H9 (cell line): ENCODE measurements at regions not wholly inside any gene's neighbourhood (a gene's known extent, or its start where the extent isn't known, plus 50 kb on each side); places are given as distances from the start of the nearest gene placed in this dataset.

ENCODE experiments used
- DNase-seq: peaks from one replicate; pipeline ENCODE4 v3.0.0-alpha.2; 2017
- H2AFZ ChIP-seq: one replicate; pipeline ENCODE4 v1.6.1; 2013; ENCODE audit warnings: mild to moderate bottlenecking, low read length, control low read depth, moderate library complexity
- H2AK5ac ChIP-seq: 2 replicates; pipeline ENCODE4 v1.6.1; 2013; ENCODE audit warnings: low read length, control low read depth, mixed read lengths; ENCODE audit not compliant: insufficient read length
- H2BK120ac ChIP-seq: one replicate; pipeline ENCODE4 v1.6.1; 2013; ENCODE audit warnings: low read depth, mild to moderate bottlenecking, low read length, control low read depth, inconsistent platforms; ENCODE audit not compliant: poor library complexity, severe bottlenecking
- H2BK12ac ChIP-seq: 2 replicates; pipeline ENCODE4 v1.6.1; 2013; ENCODE audit warnings: low read length, control low read depth, mixed read lengths, low read depth; ENCODE audit not compliant: insufficient read length
- H2BK15ac ChIP-seq: 2 replicates; pipeline ENCODE4 v1.6.1; 2013; ENCODE audit warnings: low read depth, low read length, control low read depth
- H2BK20ac ChIP-seq: one replicate; pipeline ENCODE4 v1.6.1; 2013; ENCODE audit warnings: low read depth, mild to moderate bottlenecking, low read length, control low read depth, inconsistent platforms; ENCODE audit not compliant: poor library complexity, severe bottlenecking
- H2BK5ac ChIP-seq: 2 replicates; pipeline ENCODE4 v1.6.1; 2013; ENCODE audit warnings: low read length, control low read depth, mixed read lengths; ENCODE audit not compliant: insufficient read length
- H3K14ac ChIP-seq: 2 replicates; pipeline ENCODE4 v1.6.1; 2013; ENCODE audit warnings: low read length, control low read depth; ENCODE audit not compliant: insufficient read depth
- H3K18ac ChIP-seq: 2 replicates; pipeline ENCODE4 v1.6.1; 2013; ENCODE audit warnings: low read depth, mild to moderate bottlenecking, mixed read lengths, low read length, control low read depth; ENCODE audit not compliant: insufficient read length
- H3K23ac ChIP-seq: 2 replicates; pipeline ENCODE4 v1.6.1; 2013; ENCODE audit warnings: low read length, control low read depth, mixed read lengths, low read depth; ENCODE audit not compliant: insufficient read length
- H3K23me2 ChIP-seq: 2 replicates; pipeline ENCODE4 v1.6.1; 2013; ENCODE audit warnings: low read depth, mild to moderate bottlenecking, mixed read lengths, low read length, control low read depth; ENCODE audit not compliant: insufficient read length, poor library complexity, severe bottlenecking
- H3K27ac ChIP-seq: 2 replicates; pipeline ENCODE4 v1.5.1; 2013; ENCODE audit warnings: low read length, control low read depth, mixed read lengths, low read depth; ENCODE audit not compliant: insufficient read length
- H3K27me3 ChIP-seq: 2 replicates; pipeline ENCODE4 v1.6.1; 2013; ENCODE audit warnings: low read length, control low read depth, inconsistent platforms; ENCODE audit not compliant: insufficient read depth
- H3K4ac ChIP-seq: 2 replicates; pipeline ENCODE4 v1.6.1; 2013; ENCODE audit warnings: low read depth, mild to moderate bottlenecking, control low read depth, inconsistent platforms, low read length, moderate library complexity
- H3K4me1 ChIP-seq: 2 replicates; pipeline ENCODE4 v1.6.1; 2013; ENCODE audit warnings: low read length, control low read depth, inconsistent platforms; ENCODE audit not compliant: insufficient read depth
- H3K4me2 ChIP-seq: 2 replicates; pipeline ENCODE4 v1.6.1; 2013; ENCODE audit warnings: low read length, control low read depth, mixed read lengths; ENCODE audit not compliant: insufficient read length, insufficient read depth
- H3K56ac ChIP-seq: 2 replicates; pipeline ENCODE4 v1.6.1; 2013; ENCODE audit warnings: low read depth, mild to moderate bottlenecking, mixed read lengths, low read length, control low read depth; ENCODE audit not compliant: insufficient read length
- H3K79me1 ChIP-seq: 2 replicates; pipeline ENCODE4 v1.6.1; 2013; ENCODE audit warnings: low read depth, mild to moderate bottlenecking, moderate library complexity, low read length, control low read depth, inconsistent platforms; ENCODE audit not compliant: insufficient read depth, poor library complexity, severe bottlenecking
- H3K79me2 ChIP-seq: 2 replicates; pipeline ENCODE4 v1.6.1; 2013; ENCODE audit warnings: low read length, control low read depth, inconsistent platforms; ENCODE audit not compliant: insufficient read depth
- H3K9ac ChIP-seq: 2 replicates; pipeline ENCODE4 v1.6.1; 2013; ENCODE audit warnings: low read length, control low read depth, mixed read lengths; ENCODE audit not compliant: insufficient read length; ENCODE audit errors: extremely low read depth
- H3K9me3 ChIP-seq: one replicate; pipeline ENCODE4 v1.6.1; 2013; ENCODE audit warnings: low read depth, low read length, inconsistent platforms; ENCODE audit not compliant: control insufficient read depth
- H3T11ph ChIP-seq: one replicate; pipeline ENCODE4 v1.6.1; 2013; ENCODE audit warnings: mild to moderate bottlenecking, low read length, control low read depth, inconsistent platforms
- H4K20me1 ChIP-seq: one replicate; pipeline ENCODE4 v1.6.1; 2013; ENCODE audit not compliant: control insufficient read depth, insufficient read length, insufficient read depth
- H4K5ac ChIP-seq: 2 replicates; pipeline ENCODE4 v1.6.1; 2013; ENCODE audit warnings: low read depth, mild to moderate bottlenecking, mixed read lengths, low read length, control low read depth; ENCODE audit not compliant: insufficient read length
- H4K8ac ChIP-seq: replicated peaks from 2 replicates; pipeline ENCODE4 v1.6.1; 2013; ENCODE audit warnings: low read length, control low read depth, mixed read lengths, low read depth; ENCODE audit not compliant: insufficient read length
- H4K91ac ChIP-seq: 2 replicates; pipeline ENCODE4 v1.6.1; 2013; ENCODE audit warnings: low read depth, mild to moderate bottlenecking, moderate library complexity, mixed read lengths, low read length, control low read depth; ENCODE audit not compliant: insufficient read length
- H3K27ac Mint-ChIP-seq, 3 experiments: 2 replicates in 2 of 3; 3 replicates in 1 of 3; pipeline ENCODE4 v1.8.0; 2020 to 2021; ENCODE audit warnings: mixed read lengths in 3 of 3, mild to moderate bottlenecking in 1 of 3, moderate library complexity in 1 of 3
- H3K27me3 Mint-ChIP-seq: 2 replicates; pipeline ENCODE4 v1.8.0; 2021; ENCODE audit warnings: low read depth, mild to moderate bottlenecking, moderate library complexity, mixed read lengths
- H3K36me3 Mint-ChIP-seq, 3 experiments: 2 replicates in 2 of 3; 3 replicates in 1 of 3; pipeline ENCODE4 v1.8.0; 2020 to 2021; ENCODE audit warnings: low read depth in 3 of 3, mixed read lengths in 3 of 3; ENCODE audit not compliant: insufficient read depth in 1 of 3
- H3K4me1 Mint-ChIP-seq, 2 experiments: 2 replicates each; pipeline ENCODE4 v1.8.0; 2020; ENCODE audit warnings: mixed read lengths in 2 of 2
- H3K4me3 Mint-ChIP-seq, 2 experiments: 2 replicates in 1 of 2; 3 replicates in 1 of 2; pipeline ENCODE4 v1.8.0; 2020 to 2021; ENCODE audit warnings: mild to moderate bottlenecking in 2 of 2, mixed read lengths in 2 of 2, moderate library complexity in 1 of 2
- H3K9me3 Mint-ChIP-seq, 2 experiments: 2 replicates in 1 of 2; 3 replicates in 1 of 2; pipeline ENCODE4 v1.8.0; 2020; ENCODE audit warnings: mild to moderate bottlenecking in 2 of 2, mixed read lengths in 2 of 2, moderate library complexity in 1 of 2
- WGBS: extraction: QIAGEN DNeasy Blood & Tissue Kit; methylation state at CpG from one replicate; pipeline ENCODE4 v1.1.7; 2013; ENCODE audit warnings: missing lambda C conversion rate, low lambda C conversion rate, mixed read lengths; ENCODE audit not compliant: insufficient read length; ENCODE audit errors: extremely low coverage; 5-methylcytosine and 5-hydroxymethylcytosine counted together
- TF ChIP-seq, protein P1 (sequence below): fragments of 200-600 bp; sonication (generic); conservative IDR thresholded peaks from 3 replicates; pipeline ENCODE4 v1.8.0; 2021; ENCODE audit warnings: antibody characterized with exemption, mild to moderate bottlenecking

GRCh38 chr15:99895189-99895955 lies 162.1 kb upstream of the LYSMD4 start:
- Histone ChIP-seq H3K27me3 (no peaks in the 10 kb centered on the region), H4K20me1 (no peaks in the 10 kb centered on the region), H3T11ph (no peak overlapping the region), H3K9me3 (no peaks in the 10 kb centered on the region), H3K79me1 (no peaks in the 10 kb centered on the region), H3K23me2 (no peaks in the 10 kb centered on the region), H2BK20ac (no peak overlapping the region), H3K4me1 (no peaks in the 10 kb centered on the region), H2BK12ac (no peak overlapping the region), H3K56ac (no peak overlapping the region), H3K79me2 (no peaks in the 10 kb centered on the region), H3K4ac (no peak overlapping the region), H2BK120ac (no peak overlapping the region), H2AK5ac (no peak overlapping the region), H2AFZ (no peak overlapping the region), H4K91ac (no peak overlapping the region), H3K23ac (no peak overlapping the region), H3K14ac (no peak overlapping the region), H2BK15ac (no peak overlapping the region), H3K4me2 (no peak overlapping the region), H3K27ac (no peak overlapping the region), H2BK5ac (no peak overlapping the region), H3K9ac (no peak overlapping the region), H4K5ac (no peak overlapping the region), H4K8ac (no peak overlapping the region), H3K18ac (no peak overlapping the region)
- H3K4me3 Mint-ChIP-seq, result no peak overlapping the region
- no peak for DNase-seq
- no CpG with 5 or more reads among the region's 4 CpGs for WGBS
- no peak overlapping the region for H3K27ac Mint-ChIP-seq
- no peaks in the 10 kb centered on the region for H3K36me3 Mint-ChIP-seq
- TF ChIP-seq, protein P1, sequence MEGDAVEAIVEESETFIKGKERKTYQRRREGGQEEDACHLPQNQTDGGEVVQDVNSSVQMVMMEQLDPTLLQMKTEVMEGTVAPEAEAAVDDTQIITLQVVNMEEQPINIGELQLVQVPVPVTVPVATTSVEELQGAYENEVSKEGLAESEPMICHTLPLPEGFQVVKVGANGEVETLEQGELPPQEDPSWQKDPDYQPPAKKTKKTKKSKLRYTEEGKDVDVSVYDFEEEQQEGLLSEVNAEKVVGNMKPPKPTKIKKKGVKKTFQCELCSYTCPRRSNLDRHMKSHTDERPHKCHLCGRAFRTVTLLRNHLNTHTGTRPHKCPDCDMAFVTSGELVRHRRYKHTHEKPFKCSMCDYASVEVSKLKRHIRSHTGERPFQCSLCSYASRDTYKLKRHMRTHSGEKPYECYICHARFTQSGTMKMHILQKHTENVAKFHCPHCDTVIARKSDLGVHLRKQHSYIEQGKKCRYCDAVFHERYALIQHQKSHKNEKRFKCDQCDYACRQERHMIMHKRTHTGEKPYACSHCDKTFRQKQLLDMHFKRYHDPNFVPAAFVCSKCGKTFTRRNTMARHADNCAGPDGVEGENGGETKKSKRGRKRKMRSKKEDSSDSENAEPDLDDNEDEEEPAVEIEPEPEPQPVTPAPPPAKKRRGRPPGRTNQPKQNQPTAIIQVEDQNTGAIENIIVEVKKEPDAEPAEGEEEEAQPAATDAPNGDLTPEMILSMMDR, result no peak
- no peaks in the 10 kb centered on the region for H3K27me3 Mint-ChIP-seq
- H3K4me1 Mint-ChIP-seq, result no peaks in the 10 kb centered on the region
- H3K9me3 Mint-ChIP-seq, result peaks cover 3 to 5% of the 10 kb centered on the region in 2 experiments; a peak in 4 of 5 replicates
